Thymus (tissue), 11 donors: ENCODE measurements at regions not wholly inside any gene's neighbourhood (a gene's known extent, or its start where the extent isn't known, plus 50 kb on each side); places are given as distances from the start of the nearest gene placed in this dataset.

Experiments
- DNase-seq, 9 donors: peaks; one replicate each; pipeline ENCODE4 v3.0.0-alpha.2; 2013; ENCODE audit warnings: low spot score in 9 of 9, low read depth in 6 of 9, missing footprints in 1 of 9
- H3K27ac ChIP-seq, 2 donors: one replicate each; pipeline ENCODE4 v1.5.1; 2013; ENCODE audit warnings: control low read depth in 1 of 2, low read depth in 1 of 2, low read length in 1 of 2, mild to moderate bottlenecking in 1 of 2, moderate library complexity in 1 of 2
- H3K27me3 ChIP-seq, 2 donors: one replicate each; pipeline ENCODE4 v1.5.1; 2013; ENCODE audit warnings: low read length in 1 of 2; ENCODE audit not compliant: control insufficient read depth in 2 of 2, insufficient read depth in 1 of 2
- H3K36me3 ChIP-seq, 2 donors: one replicate each; pipeline ENCODE4 v1.5.1; 2013; ENCODE audit warnings: low read length in 1 of 2, mild to moderate bottlenecking in 1 of 2, moderate library complexity in 1 of 2; ENCODE audit not compliant: control insufficient read depth in 2 of 2, insufficient read depth in 2 of 2
- H3K4me1 ChIP-seq, 2 donors: one replicate each; pipeline ENCODE4 v1.5.1; 2013; ENCODE audit warnings: low read length in 2 of 2; ENCODE audit not compliant: control insufficient read depth in 2 of 2, insufficient read depth in 2 of 2
- H3K4me3 ChIP-seq, 2 donors: one replicate each; pipeline ENCODE4 v1.5.1; 2013; ENCODE audit warnings: low read length in 2 of 2, control low read depth in 1 of 2, mild to moderate bottlenecking in 1 of 2
- H3K9me3 ChIP-seq, 2 donors: one replicate each; pipeline ENCODE4 v1.5.1; 2013; ENCODE audit warnings: low read length in 1 of 2, mild to moderate bottlenecking in 1 of 2; ENCODE audit not compliant: control insufficient read depth in 2 of 2, insufficient read depth in 1 of 2
- WGBS: extraction: QIAGEN DNeasy Blood & Tissue Kit; methylation state at CpG from one replicate; pipeline ENCODE4 v1.1.7; 2013; 5-methylcytosine and 5-hydroxymethylcytosine counted together
- donor health status: healthy.

DNA sequence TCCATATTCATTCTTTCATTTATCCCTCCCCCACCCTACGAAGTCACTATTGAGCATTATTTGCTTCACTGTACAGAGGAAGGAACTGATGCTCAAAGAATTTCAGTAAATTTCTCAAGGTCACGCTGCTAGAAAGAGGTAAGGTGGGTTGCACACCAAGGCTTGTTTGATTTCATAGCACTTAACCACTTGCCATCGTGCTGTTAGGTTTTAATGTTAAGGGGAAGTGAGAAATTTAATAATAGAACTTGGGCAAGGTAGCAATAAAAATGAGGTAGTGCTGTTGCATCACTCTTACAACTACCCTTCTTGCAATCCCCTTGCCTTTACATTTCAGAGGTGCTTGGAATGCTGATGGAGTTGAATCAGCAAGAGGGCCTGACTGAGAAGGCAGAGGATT, 343.1 kb downstream of the MID1IP1 start:
- 61% methylated on average over 3 of the region's 3 CpGs for WGBS
- H3K27ac ChIP-seq: no peak overlapping the region
- no peak for DNase-seq
- no peaks in the 10 kb centered on the region for H3K9me3 ChIP-seq
- H3K27me3 ChIP-seq: no peaks in the 10 kb centered on the region
- no peaks in the 10 kb centered on the region for H3K36me3 ChIP-seq
- no peaks in the 10 kb centered on the region for H3K4me1 ChIP-seq
- no peak overlapping the region for H3K4me3 ChIP-seq

DNA sequence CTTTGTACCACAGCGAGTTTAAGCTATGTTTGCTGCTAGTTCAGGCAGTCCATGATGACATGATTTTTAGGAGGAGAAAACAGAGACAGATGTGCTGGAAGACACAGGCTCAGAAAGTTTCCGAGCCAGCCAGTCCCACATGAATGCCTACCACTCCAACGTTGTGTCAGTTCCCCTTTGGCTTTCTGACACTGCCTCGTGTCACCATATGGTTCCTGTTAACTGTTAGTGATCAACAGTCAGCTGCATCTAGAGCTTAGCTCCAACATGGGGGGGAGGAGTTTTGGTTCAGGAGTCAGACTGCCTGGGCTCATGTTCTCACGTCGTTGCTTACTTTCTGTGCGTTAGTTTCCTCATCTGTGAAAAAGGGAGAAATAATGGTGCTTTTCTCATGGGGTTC, 343.7 kb downstream of the MID1IP1 start:
- H3K4me3 ChIP-seq: no peak overlapping the region
- peak in 2 of 9 donors; percentile 11 to 23 for DNase-seq
- no peaks in the 10 kb centered on the region for H3K36me3 ChIP-seq
- H3K4me1 ChIP-seq: no peaks in the 10 kb centered on the region
- 33% methylated on average over 7 of the region's 7 CpGs for WGBS
- no peak overlapping the region for H3K27ac ChIP-seq
- no peaks in the 10 kb centered on the region for H3K9me3 ChIP-seq
- H3K27me3 ChIP-seq: no peaks in the 10 kb centered on the region

DNA sequence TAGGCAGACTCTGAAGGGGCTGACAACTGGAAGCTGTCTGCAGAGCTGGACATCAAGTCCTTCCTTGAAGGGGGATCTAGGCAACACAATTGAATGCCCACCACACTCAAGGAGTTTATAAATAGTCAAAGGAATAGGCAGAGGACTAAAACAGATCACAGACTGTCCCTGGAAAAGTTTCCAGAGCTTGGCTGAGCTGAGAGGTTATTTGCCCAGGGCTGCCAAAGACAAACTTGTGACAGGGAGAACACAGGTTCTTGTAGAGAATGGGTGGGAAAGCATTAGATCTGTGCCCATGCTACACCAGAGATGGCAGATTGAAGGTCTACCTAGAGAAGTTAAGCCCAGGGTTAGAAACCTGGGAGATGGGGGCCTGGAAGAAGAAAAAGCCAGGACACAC, 344.6 kb downstream of the MID1IP1 start:
- no peak for DNase-seq
- Histone ChIP-seq H3K27me3 (no peaks in the 10 kb centered on the region), H3K4me3 (no peak overlapping the region), H3K36me3 (no peaks in the 10 kb centered on the region), H3K4me1 (no peaks in the 10 kb centered on the region), H3K27ac (no peak overlapping the region), H3K9me3 (no peaks in the 10 kb centered on the region)

DNA sequence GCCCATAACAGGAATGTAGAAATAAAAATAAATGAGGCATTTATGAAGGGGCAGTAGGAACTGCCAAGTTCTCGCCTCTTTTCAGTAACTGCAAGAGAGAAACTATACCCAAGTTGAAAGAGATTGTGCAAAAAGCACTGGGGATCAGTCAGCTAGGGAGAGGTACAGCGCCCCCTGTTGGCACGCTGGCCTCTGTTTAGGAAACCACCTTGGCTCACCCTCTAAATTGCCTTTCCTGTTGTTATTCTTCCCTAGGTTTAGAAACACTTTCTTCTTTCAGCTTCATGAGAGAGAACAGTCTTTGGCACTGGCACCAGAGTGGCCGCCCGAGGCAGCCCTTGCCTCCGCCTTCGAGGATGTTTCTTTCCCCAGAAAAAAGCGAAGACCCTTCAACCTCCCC, 348.5 kb downstream of the MID1IP1 start:
- Histone ChIP-seq H3K4me1 (no peaks in the 10 kb centered on the region), H3K36me3 (no peaks in the 10 kb centered on the region), H3K9me3 (no peaks in the 10 kb centered on the region), H3K27me3 (no peaks in the 10 kb centered on the region), H3K27ac (no peak overlapping the region), H3K4me3 (no peak overlapping the region)
- 49% methylated on average over 8 of the region's 8 CpGs for WGBS
- peak in 7 of 9 donors; percentile 29 to 72 (median 51) for DNase-seq

DNA sequence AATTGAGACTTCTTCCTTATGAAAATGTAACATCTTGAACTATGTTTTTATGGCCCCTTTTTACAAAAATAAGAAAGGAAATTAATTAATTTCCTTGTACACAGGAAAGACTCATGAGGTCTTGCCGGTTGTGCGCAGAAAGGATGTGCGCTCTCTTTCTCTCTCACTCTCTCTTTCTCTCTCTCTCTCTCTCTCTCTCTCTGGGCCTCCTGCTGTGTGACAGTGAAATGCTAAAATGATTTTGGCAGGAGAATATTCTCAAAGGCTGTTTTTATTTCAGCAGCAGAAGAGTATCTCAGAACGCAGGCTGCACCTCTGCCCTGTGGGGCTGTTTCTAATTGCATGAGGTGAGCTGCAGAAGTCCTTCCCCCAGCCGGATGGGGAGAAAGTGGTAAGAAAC, 349.0 kb downstream of the MID1IP1 start:
- H3K27me3 ChIP-seq: no peaks in the 10 kb centered on the region
- no peak overlapping the region for H3K27ac ChIP-seq
- 92% methylated on average over 5 of the region's 5 CpGs for WGBS
- no peaks in the 10 kb centered on the region for H3K9me3 ChIP-seq
- no peak overlapping the region for H3K4me3 ChIP-seq
- no peak for DNase-seq
- no peaks in the 10 kb centered on the region for H3K36me3 ChIP-seq
- H3K4me1 ChIP-seq: no peaks in the 10 kb centered on the region

DNA sequence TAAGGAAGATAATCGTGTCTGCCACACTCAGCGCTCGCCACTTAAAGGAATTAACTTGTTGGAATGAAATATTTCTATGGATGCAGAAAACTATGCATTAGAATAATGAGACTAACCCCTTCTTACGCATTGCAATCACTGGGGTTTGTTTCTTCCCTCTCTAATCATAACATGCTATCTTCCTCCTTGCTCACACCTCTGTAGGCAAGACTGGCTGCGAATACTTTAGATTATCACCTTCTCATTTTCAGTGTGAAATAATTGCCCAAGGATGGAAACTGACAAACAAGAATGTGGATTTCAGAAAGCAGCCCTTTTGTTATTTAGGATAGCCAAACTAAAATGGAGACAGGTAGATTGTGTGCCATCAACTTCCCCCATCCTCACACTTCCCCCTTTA, 349.4 kb downstream of the MID1IP1 start:
- no peak overlapping the region for H3K4me3 ChIP-seq
- no peaks in the 10 kb centered on the region for H3K27me3 ChIP-seq
- no peak overlapping the region for H3K27ac ChIP-seq
- H3K4me1 ChIP-seq: no peaks in the 10 kb centered on the region
- no peaks in the 10 kb centered on the region for H3K9me3 ChIP-seq
- H3K36me3 ChIP-seq: no peaks in the 10 kb centered on the region
- WGBS: 90% methylated on average over 5 of the region's 5 CpGs
- DNase-seq: no peak

DNA sequence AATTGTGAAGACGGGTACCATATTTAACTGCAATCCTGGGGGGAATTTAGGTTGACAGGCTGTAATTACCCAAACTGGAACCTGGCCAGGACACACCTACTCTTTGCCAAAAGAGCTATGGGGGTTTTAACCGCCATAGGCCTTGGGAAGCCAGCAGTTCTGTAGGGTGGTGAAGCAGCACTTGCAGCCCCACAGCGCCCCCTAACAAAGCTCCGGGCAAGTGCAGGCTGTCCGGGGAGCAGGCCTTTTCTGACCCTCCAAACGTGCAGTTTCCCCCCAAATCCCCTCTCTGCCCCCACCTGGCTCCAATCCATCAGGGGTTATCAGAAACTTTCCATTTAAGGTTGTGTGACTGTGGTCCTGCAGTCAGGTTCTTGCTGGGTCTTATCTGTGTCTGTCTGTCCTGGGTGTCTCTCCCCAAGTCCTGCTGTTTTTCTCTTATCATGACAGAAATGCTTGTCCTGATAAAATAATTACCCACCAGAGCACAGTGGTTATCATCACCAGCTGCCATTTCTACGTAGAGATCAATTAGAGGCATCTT, 350.9 kb downstream of the MID1IP1 start:
- Histone ChIP-seq H3K27ac (no peak overlapping the region), H3K9me3 (no peaks in the 10 kb centered on the region), H3K36me3 (no peaks in the 10 kb centered on the region), H3K4me3 (no peak overlapping the region), H3K4me1 (no peaks in the 10 kb centered on the region), H3K27me3 (no peaks in the 10 kb centered on the region)
- DNase-seq: peak in 3 of 9 donors; percentile 14 to 47 (median 33)
- WGBS: 68% methylated on average over 7 of the region's 7 CpGs

DNA sequence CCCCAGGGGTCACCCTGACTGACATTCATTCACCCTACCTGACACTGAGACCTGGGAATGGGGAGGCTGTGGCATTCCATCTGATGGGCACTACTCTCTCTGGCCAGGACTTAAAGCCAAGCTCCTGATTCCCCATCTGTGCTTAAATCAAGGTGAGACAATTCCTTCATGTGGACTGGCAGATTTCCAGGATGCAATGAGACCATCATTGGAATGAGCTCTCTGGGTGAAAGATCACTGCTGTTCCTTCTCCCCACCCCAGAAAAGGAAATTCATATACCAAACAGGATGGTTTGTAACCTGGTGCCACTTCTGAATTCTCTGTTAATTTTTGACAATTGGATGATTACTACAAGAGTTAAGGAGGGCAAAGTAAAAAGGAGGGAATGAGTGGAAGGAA, 354.8 kb downstream of the MID1IP1 start:
- DNase-seq: no peak
- Histone ChIP-seq H3K9me3 (no peaks in the 10 kb centered on the region), H3K4me3 (no peak overlapping the region), H3K27ac (no peak overlapping the region), H3K4me1 (no peaks in the 10 kb centered on the region), H3K36me3 (no peaks in the 10 kb centered on the region), H3K27me3 (no peaks in the 10 kb centered on the region)

DNA sequence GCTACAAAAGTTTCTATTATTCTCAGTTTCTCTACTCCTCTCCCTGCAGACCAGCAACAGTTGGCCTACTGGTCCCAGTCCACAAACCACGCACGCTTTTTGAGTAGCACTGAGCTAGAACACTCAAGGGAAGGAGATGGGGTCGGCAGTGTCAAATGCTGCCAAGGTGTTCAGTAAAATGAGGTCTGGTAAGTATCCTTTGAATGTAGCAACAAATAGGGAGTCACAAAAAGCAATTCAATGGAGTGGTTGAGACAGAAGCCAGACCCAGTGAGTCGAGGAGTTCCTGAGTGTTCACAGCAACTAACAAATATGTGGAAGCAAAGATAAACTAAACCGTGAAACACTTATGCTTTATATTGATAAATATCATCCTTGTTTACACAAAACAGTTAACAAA, 355.7 kb downstream of the MID1IP1 start:
- Histone ChIP-seq H3K27me3 (peaks cover 0 to 3% of the 10 kb centered on the region in 2 donors), H3K9me3 (no peaks in the 10 kb centered on the region), H3K27ac (no peak overlapping the region), H3K4me1 (peaks cover 0 to 6% of the 10 kb centered on the region in 2 donors), H3K36me3 (no peaks in the 10 kb centered on the region), H3K4me3 (no peak overlapping the region)
- WGBS: 96% methylated on average over 5 of the region's 5 CpGs
- no peak for DNase-seq

DNA sequence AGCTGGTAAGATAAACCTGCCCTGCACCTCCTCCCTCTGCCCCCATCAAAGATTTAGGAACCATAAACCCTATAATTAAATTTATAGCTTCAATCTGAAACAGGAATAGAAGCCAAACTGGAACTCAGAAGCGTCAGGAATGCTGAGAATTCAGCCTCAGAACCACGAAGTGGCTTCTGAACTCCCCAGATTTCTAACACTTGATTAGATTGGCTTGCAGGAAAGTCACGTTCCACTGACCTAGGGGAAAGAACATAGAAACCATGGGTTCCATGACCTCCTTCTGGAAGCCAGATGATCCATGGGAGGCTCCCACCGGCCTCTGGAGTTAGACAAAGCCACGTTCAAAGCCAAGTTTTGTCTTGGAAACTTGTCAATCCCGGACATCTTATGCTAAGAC, 356.5 kb downstream of the MID1IP1 start:
- H3K27ac ChIP-seq: no peak overlapping the region
- H3K9me3 ChIP-seq: no peaks in the 10 kb centered on the region
- H3K27me3 ChIP-seq: peaks cover 0 to 9% of the 10 kb centered on the region in 2 donors
- no peaks in the 10 kb centered on the region for H3K36me3 ChIP-seq
- no peak for DNase-seq
- peaks cover 0 to 12% of the 10 kb centered on the region in 2 donors for H3K4me1 ChIP-seq
- 94% methylated on average over 6 of the region's 6 CpGs for WGBS
- H3K4me3 ChIP-seq: no peak overlapping the region
